Astrocyte of the hippocampus (primary cell): ENCODE measurements at regions not wholly inside any gene's neighbourhood (a gene's known extent, or its start where the extent isn't known, plus 50 kb on each side); places are given as distances from the start of the nearest gene placed in this dataset.

ENCODE experiments used
- DNase-seq: peaks from one replicate; pipeline ENCODE4 v3.0.0; 2011; ENCODE audit warnings: low read depth, low spot score

DNA sequence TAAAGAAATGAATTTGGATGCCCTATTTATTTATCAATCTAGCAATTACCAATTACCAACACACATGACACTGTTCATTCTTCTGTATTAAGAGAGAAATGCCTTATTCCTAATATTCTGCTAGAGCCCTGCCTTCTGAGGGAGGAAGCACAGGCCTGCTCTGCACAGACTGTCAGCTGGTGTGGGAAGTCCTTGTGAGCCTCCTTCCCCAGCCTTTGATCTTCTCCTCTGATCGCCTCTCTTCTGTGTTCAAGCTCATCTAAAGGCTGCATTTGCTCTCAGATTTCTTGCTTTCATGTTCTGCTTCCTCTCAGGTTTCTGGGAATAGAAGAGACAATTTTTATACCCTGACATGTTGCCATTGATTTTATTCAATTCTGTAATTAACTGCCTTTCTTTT is 290.6 kb upstream of the UMPS start:
- no peak for DNase-seq

DNA sequence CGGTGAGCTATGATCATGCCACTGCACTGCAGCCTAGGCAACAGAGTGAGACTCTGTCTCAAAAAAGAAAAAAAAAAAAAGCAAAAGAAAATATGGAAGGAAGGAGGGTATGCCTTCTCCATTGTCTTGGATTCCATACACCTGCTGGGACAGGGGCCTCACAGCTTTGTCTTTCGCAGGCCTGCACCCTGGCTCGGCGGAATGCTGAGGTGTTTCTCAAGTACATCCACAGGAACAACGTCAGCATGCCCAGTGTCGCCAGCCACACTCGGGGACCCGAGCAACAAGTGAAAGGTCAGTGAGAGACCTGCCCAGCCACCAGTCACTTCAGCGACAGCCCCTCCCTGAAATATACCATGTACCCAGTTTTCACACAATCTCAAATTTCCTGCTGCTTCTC is 288.5 kb upstream of the UMPS start:
- DNase-seq = no peak

DNA sequence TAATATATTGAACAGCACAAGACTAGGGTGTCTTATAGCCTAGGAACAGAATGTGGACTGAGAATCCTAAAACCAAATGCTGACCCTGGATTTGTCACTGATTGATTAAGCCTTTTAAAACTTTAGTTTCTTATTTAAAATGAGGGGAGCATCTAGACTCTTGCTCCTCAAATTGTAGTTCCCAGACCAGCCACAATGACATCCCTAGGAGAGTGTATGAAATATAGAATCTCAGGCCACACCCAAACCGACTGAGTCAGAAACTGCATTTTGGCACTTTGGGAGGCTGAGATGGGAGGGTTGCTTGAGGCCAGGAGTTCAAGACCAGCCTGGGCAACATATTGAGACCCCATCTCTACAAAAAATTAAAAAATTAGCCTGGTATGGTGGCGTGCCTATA is 287.8 kb upstream of the UMPS start:
- DNase-seq = no peak

DNA sequence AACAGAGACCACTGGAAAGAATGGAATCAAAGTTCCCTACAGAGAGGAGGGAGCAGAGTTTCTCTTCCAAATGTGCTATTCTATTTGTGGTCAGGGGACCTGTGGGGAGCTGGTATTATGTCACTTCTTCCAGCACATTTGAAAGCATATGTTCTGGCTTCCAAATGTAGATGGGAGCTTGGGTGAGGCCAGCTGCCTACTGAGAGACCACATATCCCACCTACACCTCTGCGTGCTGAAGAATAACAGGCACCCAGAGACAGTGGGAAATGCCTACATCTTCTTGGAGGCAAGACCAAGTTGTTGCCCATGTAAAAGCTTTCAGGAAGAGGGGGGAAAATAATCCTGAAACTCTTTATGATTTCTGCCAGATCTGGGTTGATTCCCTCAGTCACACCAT is 286.8 kb upstream of the UMPS start:
- DNase-seq = no peak

DNA sequence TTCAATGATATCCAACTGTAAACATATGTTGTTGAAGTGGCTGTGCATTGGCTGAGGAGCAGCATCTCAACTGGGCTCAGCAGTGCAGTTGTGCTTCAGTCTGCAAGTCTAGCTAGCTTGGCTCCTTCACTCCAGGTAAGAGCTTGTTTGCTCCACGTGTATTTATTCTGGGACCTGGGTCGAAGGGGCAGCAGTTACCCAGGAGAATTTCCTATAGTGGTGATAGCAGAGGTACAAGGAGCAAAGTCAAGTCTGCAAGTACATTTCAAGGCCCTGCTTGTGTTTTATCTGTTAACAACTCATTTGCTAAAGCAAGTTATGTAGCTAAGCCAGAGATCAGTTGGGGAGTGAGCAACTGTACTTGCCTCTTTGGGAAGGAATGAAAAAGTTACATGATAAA is 286.2 kb upstream of the UMPS start:
- DNase-seq = no peak

DNA sequence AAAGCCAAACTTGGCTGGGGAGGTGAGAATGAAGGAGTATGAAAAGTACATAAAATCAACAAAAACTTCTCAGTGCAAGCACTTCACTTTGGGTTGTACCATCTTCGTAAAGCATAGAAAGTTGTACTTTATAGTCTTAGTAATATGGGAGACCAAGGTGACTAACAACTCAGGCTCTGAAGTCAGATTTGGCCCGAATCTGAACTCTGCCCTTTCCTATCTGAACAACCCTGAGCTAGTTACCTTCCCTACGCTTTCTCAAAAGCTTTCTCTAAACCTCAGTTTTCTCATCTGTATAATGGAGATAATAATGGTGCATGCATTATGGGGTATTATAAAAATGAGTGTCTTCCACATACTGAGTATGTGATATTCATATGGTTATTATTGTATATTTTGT is 285.4 kb upstream of the UMPS start:
- DNase-seq = no peak

DNA sequence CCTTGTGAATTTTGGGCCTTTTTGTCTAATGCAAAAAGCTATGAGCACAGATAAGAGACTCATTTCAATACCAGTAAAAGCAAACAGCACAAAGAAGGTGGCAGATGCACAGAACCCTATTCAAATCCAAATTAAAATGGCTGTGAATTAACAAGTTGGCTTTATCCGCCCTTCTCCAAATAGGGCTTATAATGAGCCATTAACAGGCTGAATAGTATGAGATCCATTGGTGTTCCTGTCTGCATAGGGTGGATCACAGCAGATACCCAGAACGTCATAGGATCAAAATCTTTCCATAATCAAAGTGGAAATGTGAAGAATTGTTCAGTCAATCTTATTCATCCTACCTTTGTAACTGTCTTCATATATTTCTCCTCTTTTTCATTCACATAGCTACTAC is 282.4 kb upstream of the UMPS start:
- no peak for DNase-seq

DNA sequence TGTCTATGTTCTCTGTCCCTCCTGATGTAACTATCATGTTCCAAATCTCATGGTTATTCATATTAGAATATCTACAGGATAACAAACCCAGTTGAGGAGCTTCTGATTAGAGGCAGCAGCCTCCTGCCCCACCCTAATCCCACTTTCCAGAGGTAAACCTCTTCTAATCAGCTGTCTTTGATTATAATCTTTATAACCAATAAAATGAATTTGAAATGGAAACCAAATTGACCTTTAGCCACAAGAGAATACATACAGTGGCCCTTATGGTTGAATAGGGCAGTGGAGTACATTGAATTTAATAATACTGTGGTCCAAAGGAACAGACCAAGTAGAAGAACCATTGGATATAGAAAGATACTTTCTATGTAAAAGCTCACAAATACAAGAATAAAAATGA is 281.3 kb upstream of the UMPS start:
- no peak for DNase-seq

DNA sequence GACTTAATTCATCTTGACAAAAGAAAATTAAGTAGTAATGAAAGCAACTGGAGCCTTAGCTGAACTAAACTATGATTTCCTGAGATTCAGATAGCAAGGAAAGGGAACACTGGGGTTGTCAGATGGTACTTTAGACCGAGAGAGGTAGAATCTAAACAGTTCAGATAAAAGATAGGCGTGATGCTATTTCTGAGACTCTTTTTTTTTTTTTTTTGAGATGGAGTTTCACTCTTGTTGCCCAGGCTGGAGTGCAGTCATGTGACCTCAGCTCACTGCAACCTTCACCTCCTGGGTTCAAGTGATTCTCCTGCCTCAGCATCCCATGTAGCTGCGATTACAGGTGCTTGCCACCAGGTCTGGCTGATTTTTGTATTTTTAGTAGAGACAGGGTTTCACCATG is 279.9 kb upstream of the UMPS start:
- DNase-seq = no peak

DNA sequence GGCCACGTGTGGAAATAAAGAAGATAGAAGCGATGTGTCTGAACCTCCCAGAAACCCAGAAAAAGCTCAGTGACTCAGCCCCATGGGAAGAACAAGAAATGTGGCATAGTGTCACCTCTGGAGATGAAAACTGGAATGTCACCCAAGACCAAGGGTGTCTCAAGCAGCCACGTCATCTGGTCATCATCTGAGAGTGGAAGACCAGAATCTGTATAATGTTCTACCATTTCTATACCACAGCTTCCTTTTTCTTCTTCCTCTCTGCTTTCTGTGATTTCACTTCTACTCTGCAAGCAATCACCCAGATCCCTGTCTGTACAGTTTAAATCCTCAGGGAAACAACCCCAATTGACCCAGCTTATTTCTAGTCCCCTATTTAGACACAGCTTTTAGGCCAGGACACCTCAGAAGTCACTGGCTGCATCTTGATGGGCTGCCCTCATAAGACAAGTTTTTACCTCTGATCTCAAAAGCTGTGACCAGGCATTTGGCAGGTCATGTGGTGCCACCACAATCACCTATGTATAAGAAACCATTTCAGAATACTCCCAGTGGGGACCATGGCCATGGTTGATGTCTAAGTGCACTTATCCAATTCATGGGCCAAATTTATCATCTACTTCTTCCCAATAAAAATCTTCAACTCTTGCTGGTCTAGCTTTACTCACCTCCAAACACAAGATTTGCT is 278.5 kb upstream of the UMPS start:
- DNase-seq = no peak

DNA sequence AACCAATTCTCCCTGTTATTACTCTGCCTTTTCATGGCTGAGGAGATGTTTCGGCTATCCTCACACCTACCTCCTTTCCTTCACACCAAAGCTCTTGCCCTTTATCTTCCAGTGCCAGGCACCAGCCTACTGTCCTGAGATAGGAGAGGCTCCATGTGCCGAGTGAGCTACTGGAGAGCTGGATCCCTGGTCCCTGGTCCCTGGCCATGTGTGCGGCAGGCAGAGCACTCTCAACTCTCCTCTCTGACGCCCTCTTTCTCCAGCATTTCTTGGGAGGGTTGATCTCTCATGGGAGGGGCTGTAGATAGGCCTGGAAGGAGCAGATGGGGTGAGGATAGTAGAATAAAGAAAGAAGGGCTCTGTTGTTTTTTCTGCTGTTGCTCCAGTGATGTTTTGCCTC is 277.1 kb upstream of the UMPS start:
- no peak for DNase-seq

DNA sequence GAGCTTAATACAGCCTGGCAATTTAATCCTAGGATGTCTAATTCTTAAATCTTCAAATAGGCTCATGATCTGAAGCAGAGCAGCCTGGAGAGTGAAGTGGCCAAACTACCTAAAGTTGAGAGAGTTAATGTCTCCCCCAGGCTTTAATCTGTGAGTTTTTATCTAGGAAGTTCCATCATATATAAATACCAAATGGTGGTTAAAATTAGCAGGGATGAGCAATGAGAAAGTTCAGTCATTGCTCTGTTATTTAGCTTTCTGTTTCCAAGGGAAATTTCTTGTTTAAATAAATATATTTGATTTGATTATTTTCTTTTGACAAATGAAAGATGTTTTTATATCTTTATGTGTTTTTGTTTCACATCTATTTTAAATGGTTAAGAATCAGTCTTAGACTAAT is 274.4 kb upstream of the UMPS start:
- DNase-seq = no peak

DNA sequence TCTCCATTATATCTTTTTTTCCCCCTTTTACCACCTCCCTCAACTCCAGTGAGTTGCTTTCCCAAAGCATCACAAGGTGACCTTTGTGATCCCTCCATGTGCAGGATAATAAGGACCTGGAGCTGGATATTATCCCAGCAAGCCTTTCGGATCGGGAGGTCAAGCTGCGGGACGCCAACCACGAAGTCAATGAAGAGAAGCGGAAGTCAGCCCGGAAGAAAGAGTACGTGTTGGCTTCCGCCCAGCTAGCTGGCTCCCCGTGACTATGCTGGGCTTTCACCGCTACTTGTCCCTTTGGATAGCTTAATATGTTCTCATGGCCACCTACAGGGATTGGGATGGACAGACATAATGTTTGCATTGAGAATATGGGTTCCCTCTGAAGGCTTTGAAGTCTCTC is 273.7 kb upstream of the UMPS start:
- no peak for DNase-seq

DNA sequence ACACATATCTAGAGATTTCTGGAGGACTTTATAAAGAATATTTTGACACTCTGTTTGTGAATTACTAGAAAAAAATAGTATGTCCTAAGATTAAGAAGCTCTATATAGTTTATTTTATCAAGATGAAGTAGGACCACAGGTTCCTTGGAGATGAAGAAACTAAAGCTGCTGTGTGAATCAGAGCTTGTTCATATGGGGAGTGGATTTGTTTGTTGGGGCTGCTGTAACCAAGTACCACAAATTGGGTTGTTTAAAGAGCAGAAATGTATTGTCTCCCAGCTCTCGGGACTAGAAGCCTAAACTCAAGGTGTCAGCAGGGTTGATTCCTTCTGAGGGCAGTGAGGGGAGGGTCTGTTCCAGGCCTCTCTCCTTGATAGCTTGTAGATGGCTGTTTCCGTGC is 270.6 kb upstream of the UMPS start:
- DNase-seq = no peak

DNA sequence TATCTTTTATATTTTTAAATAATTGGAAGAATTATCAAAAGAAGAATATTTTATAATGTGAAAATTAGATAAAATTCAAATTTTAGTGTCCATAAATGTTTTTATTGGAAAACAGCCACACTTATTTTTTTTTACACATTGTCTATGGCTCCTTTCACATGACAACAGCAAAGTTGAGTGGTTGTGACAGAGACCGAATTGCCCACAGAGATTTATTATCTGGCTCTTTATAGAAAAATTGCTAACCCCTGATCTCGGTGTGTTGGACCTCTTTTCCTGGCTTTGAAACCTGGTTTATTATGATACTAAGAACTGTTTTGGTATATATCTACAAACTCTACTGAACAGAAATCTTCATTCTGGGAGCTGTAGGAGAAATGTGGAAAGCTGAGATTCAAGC is 269.1 kb upstream of the UMPS start:
- no peak for DNase-seq

DNA sequence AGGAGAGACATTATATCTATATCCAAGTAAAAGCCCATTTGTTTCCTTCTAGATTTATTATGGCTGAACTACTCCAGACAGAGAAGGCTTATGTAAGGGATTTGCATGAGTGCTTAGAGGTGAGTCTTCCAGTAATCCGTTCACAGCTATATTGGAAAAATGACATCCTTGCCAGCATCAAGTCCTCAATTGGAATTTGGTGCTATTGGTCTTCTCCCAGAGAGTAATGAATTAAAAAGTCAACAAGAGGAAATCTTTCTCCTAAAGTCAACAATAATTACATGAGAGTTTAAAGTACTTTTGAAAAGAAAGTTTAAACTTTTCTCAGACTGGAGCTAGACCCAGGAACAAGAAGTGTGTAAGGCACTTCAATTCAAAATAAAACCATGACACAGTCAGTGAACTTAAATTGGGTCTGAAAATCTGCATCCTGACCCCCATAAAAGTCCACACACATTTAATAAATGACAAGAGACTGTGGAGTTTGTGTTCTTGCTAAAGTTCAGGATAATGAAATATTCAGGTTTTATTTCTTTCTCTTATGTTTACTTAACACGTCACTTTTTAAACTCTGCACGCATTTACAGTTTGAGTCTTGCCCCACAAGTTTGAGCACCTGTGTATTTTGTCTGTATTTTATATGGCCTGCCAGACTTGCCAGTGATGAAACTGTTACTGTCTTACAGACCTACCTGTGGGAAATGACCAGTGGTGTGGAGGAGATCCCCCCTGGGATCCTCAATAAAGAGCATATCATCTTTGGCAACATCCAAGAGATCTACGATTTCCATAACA is 268.2 kb upstream of the UMPS start:
- DNase-seq = peak; percentile 24

DNA sequence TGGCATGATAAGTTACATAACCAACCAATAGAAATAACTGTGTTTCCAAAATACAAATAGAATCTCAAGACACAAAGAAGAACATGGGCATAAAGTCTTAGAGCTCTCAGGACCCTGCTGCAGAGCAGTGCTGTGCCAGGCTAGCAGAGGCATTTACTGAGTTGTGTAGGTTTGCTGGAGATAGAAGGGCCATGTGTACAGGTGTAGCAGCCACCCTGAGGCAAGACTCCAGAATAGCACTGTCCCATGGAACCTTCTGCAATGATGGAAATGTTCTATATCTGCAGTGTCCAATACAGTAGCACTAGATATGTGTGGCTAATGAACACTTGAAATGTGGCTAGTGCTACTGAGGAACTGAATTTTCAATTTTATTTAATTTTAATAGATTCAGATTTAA is 267.0 kb upstream of the UMPS start:
- DNase-seq = no peak

DNA sequence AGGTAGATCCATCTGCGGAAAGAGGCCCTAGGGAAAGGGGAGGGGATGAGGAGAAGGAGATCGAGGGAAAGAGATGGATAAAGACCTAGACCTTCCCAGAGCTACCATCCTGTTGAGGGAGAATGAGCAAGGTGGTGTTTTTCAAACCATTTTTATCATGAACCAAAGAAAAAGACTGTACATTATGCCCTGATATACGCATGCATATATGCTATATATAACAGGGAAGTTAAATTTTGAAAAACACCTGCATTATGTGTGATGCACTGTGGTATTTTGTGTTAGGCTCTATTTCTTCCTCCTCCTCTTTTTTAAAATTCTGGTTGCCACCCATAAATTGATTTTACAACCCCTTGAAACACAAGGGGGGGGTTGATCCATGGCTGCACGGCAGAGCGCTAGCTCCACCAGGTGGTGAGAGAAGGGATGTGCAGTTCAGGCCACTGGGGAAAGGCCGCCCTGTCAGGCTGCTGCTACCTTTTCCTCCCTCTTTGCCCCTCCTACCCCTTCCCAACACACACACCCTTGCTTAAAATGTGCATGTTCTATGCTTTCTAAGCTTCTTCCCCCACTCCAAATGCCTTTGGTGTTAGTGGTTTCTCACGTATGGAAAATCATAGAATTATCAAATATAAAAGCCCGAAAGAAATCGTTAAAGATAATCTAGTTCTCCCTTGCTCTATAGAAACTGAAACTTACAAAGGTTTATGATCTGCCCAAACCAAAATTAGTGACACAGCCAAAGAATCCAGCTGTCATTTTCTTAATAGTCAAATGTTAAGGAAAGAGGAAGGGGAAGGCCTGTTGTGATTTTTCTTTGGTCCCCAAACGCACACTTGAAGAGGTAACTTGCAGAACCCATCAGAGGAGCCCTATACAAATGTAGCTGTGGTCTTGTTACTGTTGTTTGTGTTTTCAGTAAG is 262.0 kb upstream of the UMPS start:
- peak; percentile 80 for DNase-seq

DNA sequence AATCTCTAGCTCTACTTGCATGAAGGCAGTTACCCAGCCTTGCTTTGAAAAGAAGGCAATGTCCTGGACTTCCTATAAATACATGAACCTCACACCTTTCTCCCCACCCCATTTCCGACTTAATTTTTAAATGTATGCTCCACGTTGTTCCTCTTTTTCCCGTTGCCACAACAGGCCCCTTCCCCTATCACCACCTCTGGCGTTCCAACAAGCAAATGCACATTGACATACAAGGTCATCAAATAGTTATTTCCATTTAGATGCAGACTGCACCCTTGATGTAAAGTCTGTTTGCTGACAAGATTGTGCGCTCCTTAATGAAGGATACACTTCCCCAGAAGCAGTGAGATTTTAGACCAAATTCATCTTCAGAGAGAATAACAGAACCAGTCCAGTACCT is 260.7 kb upstream of the UMPS start:
- no peak for DNase-seq

DNA sequence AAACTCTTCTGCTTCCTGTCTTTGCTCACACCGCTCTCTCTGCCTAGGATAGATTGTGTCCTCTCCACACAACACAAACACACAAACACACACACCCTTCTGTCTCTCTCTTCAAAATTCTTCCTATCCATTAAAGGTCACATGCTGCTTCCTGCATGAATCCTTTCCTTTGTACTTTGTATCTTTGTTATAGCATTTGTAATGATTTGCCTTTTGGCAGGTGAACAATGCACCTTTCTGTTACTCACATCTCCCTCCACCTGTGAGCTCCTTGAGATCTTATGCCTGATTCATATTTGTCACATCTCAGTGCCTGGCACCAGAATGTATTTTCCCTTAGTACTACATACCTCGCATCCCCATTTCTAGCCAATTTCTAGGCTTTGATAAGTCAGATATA is 251.4 kb upstream of the UMPS start:
- DNase-seq = no peak

DNA sequence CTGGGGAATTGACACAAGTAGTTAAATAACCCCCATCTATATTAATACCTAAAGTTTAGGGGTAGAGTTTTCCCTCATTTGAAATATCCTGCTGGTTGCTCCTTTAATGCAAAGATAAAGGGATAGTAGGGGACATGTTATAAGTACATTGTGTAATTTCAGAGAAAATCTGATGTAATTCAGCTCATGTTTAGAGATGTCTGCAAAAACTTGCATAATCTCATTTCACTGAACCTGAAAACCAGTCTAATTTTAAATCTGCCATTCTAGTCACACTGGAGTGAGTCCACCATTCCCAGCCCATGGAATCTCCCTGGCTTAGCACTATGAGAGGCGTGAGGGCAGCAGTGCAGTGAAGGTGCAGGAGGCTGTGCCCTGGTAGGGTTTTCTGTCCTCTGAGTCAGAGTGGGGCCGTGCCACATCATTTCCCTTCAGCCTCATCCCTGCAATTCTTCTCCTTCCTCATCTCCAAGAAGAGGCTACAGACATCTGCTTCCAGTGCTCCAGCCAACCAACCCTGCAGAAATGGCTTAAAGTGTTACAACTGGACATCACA is 246.3 kb upstream of the UMPS start:
- DNase-seq = no peak

DNA sequence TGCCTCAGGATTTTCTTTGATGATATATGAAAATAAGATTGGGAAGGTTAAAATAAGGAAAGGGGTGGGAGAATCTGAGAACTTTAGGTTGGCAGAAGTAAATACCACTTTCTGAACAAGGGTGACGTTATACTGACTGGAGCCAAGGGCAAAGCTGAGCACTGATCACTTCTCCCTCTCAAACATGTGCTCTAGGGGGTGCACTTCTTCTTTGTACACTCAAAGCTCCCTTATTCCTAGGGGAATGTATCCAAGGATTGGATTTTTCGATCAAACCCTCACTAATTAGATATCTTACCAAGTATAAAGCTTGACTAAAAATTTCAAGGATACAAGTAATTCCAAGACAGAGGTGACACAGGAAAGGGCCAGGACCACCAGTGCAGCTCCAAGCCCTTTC is 243.9 kb upstream of the UMPS start:
- no peak for DNase-seq
